Activated naive CD4-positive, alpha-beta T cell treated with anti-CD3 and anti-CD28 coated beads, Interleukin-2, amount 50 U/mL, for 16 hours (primary cell): ENCODE measurements at regions not wholly inside any gene's neighbourhood (a gene's known extent, or its start where the extent isn't known, plus 50 kb on each side); places are given as distances from the start of the nearest gene placed in this dataset.
"Not testable (repeated sequence)": the region's sequence is repeated elsewhere in the genome, so short reads cannot be mapped to it uniquely, and the experiment has no call there.

ENCODE experiments used
- DNase-seq: peaks from one replicate; pipeline ENCODE4 v3.0.0-alpha.2; 2020

GRCh38 chr2:208807756-208808155 lies 401.2 kb downstream of the PTH2R start:
- no peak for DNase-seq

- DNase-seq = not testable (repeated sequence)
Measured at GRCh38 chr2:208811885-208812284, 405.3 kb downstream of the PTH2R start.

GRCh38 chr2:208819190-208819589 lies 412.6 kb downstream of the PTH2R start:
- DNase-seq = no peak

- no peak for DNase-seq
Measured at GRCh38 chr2:208820014-208820688, 413.6 kb downstream of the PTH2R start.

- no peak for DNase-seq
Measured at GRCh38 chr2:208827109-208827508, 420.5 kb downstream of the PTH2R start.

GRCh38 chr2:208827549-208828221 lies 421.1 kb downstream of the PTH2R start:
- DNase-seq = no peak

- DNase-seq = no peak
Measured at GRCh38 chr2:208830203-208830602, 423.6 kb downstream of the PTH2R start.

- no peak for DNase-seq
Measured at GRCh38 chr2:208847651-208848050, 441.1 kb downstream of the PTH2R start.

- no peak for DNase-seq
Measured at GRCh38 chr2:208854717-208855116, 448.1 kb downstream of the PTH2R start.

- DNase-seq = no peak
Measured at GRCh38 chr2:208867374-208867773, 460.8 kb downstream of the PTH2R start.

GRCh38 chr2:208872591-208872990 lies 466.0 kb downstream of the PTH2R start:
- no peak for DNase-seq

GRCh38 chr2:208879666-208880065 lies 473.1 kb downstream of the PTH2R start:
- DNase-seq = no peak

- DNase-seq = no peak
Measured at GRCh38 chr2:208880171-208880570, 473.6 kb downstream of the PTH2R start.

- no peak for DNase-seq
Measured at GRCh38 chr2:208890486-208890885, 483.9 kb downstream of the PTH2R start.

- DNase-seq = no peak
Measured at GRCh38 chr2:208892203-208892602, 485.6 kb downstream of the PTH2R start.

GRCh38 chr2:208906330-208906729 lies 499.7 kb downstream of the PTH2R start:
- no peak for DNase-seq

GRCh38 chr2:208915401-208915800 lies 508.4 kb upstream of the MAP2 start:
- DNase-seq = no peak

- DNase-seq = no peak
Measured at GRCh38 chr2:208916881-208917280, 507.0 kb upstream of the MAP2 start.

- not testable (repeated sequence) for DNase-seq
Measured at GRCh38 chr2:208921358-208921757, 502.5 kb upstream of the MAP2 start.

GRCh38 chr2:208927867-208928266 lies 496.0 kb upstream of the MAP2 start:
- no peak for DNase-seq

GRCh38 chr2:208929139-208929864 lies 494.5 kb upstream of the MAP2 start:
- no peak for DNase-seq

GRCh38 chr2:208929894-208930427 lies 493.9 kb upstream of the MAP2 start:
- DNase-seq = no peak

- DNase-seq = no peak
Measured at GRCh38 chr2:208935531-208935930, 488.3 kb upstream of the MAP2 start.

- no peak for DNase-seq
Measured at GRCh38 chr2:208937521-208937920, 486.3 kb upstream of the MAP2 start.
